Activated T-helper 17 cell treated with anti-CD3 and anti-CD28 coated beads, Interleukin-2, amount 50 U/mL, for 72 hours (primary cell): ENCODE measurements at regions not wholly inside any gene's neighbourhood (a gene's known extent, or its start where the extent isn't known, plus 50 kb on each side); places are given as distances from the start of the nearest gene placed in this dataset.

Experiments used
- ATAC-seq: fragments of 150-1000 bp; cut with Tn5 transposase; replicated peaks from 2 replicates; pipeline ENCODE4 v1.10.0; 2021; ENCODE audit warnings: mild to moderate bottlenecking, moderate library complexity
- H3K27ac Mint-ChIP-seq: one replicate; pipeline ENCODE4 v1.8.0; 2022; ENCODE audit warnings: mixed read lengths
- H3K27me3 Mint-ChIP-seq: one replicate; pipeline ENCODE4 v1.8.0; 2022; ENCODE audit warnings: mixed read lengths
- H3K36me3 Mint-ChIP-seq: one replicate; pipeline ENCODE4 v1.8.0; 2022; ENCODE audit warnings: low read depth, mild to moderate bottlenecking, mixed read lengths
- H3K4me1 Mint-ChIP-seq: one replicate; pipeline ENCODE4 v1.8.0; 2022; ENCODE audit warnings: mixed read lengths
- H3K4me3 Mint-ChIP-seq: one replicate; pipeline ENCODE4 v1.8.0; 2022; ENCODE audit warnings: mild to moderate bottlenecking, mixed read lengths
- H3K9me3 Mint-ChIP-seq: one replicate; pipeline ENCODE4 v1.8.0; 2022; ENCODE audit warnings: mixed read lengths

GRCh38 chrX:64097891-64098290 is 107.6 kb downstream of the AMER1 start:
- Mint-ChIP-seq H3K4me1 (no peaks in the 10 kb centered on the region), H3K27ac (no peak overlapping the region), H3K36me3 (no peaks in the 10 kb centered on the region), H3K4me3 (no peak overlapping the region), H3K27me3 (no peaks in the 10 kb centered on the region), H3K9me3 (no peaks in the 10 kb centered on the region)
- peak; percentile 12 for ATAC-seq

- Mint-ChIP-seq H3K4me1 (no peaks in the 10 kb centered on the region), H3K4me3 (no peak overlapping the region), H3K9me3 (no peaks in the 10 kb centered on the region), H3K27me3 (no peaks in the 10 kb centered on the region), H3K36me3 (no peaks in the 10 kb centered on the region), H3K27ac (no peak overlapping the region)
- no peak for ATAC-seq
Observed at GRCh38 chrX:64093761-64094160, 111.7 kb downstream of the AMER1 start.
